IPS-NIHi7 (cell line): ENCODE measurements at regions not wholly inside any gene's neighbourhood (a gene's known extent, or its start where the extent isn't known, plus 50 kb on each side); places are given as distances from the start of the nearest gene placed in this dataset.
"Not testable (repeated sequence)": the region's sequence is repeated elsewhere in the genome, so short reads cannot be mapped to it uniquely, and the experiment has no call there.

ENCODE experiments used
- DNase-seq: peaks from one replicate; pipeline ENCODE4 v3.0.0; 2012; ENCODE audit warnings: mixed read lengths; ENCODE audit errors: extremely low spot score

DNA sequence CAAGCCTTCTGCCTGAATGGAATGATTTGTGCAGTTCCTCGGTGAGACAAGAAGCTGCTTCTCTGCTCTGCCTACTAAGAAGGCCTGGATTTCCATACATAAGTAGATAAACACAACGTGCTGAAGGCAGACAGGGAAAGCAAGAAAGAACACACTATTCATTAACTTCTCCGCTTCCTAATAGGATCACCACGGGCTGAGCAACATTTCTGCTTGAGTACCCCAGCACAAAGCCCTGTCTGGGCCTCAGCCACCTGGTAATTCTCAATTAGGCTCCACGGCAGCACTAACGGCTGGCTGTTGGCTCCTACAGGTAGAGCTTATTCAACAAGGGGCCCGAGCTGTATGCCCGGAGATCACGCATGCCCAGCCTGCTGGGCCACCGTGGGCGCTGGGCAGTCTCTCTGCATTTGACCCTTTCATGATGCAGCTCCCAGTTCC is 1156.6 kb downstream of the TBC1D22A start:
- no peak for DNase-seq

- DNase-seq: no peak
Measured at GRCh38 chr22:47918276-47918921, 1155.9 kb downstream of the TBC1D22A start.

DNA sequence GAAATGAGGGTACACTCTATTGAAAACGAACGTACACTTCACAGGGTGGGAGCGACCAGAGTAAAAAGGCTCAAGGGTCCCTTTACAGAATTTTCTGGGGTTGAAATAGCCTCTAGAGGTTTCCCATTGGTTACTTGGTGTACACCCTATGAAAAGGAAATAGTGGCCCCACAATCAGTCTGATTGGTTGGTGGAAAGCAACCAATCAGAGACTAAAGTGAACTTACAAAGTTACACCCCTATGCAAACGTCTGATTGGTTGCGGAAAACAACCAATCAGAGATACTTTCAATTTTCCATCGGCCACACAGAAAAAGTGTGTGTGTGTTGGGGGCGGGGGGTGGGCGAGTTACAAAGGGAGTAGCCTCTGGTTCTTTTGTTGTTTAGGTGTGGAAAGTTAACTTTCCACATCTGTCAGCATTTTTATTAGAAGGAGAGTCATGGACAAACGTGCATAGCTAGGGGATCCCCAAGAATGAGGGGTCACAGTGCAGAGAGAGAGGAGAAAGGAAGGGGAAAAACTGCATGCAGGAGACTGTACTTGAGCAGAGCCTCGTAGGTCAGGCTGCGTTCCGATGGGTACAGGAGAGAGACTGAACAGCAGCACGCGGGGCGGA is 1152.1 kb downstream of the TBC1D22A start:
- DNase-seq: no peak

GRCh38 chr22:47902646-47903180 is 1140.3 kb downstream of the TBC1D22A start:
- no peak for DNase-seq

- peak; percentile 34 for DNase-seq
Measured at GRCh38 chr22:47901911-47902310, 1139.5 kb downstream of the TBC1D22A start.

GRCh38 chr22:47899894-47900293 is 1137.4 kb downstream of the TBC1D22A start:
- DNase-seq: no peak

- DNase-seq: no peak
Measured at GRCh38 chr22:47898946-47899345, 1136.5 kb downstream of the TBC1D22A start.

DNA sequence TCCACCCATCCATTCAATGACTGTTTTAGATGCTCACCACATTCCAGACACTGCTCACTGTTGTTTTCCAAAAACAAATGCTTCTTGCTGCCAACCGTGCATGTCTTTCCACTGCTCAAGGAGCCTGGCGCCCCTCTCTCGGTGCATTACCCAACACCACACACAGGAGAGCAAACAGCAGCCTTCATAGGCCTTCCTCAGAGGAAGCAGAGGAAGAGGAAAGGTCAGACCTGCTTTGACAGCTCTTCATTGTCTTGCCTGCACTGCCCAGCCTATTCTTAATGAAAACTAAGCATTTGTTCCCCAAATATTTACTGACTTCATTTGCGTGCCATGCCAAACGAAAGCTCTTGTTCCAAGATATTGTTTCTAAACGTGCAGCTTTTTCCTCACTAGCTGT is 1129.2 kb downstream of the TBC1D22A start:
- no peak for DNase-seq

GRCh38 chr22:47888817-47889216 is 1126.4 kb downstream of the TBC1D22A start:
- no peak for DNase-seq

GRCh38 chr22:47884775-47885174 is 1122.3 kb downstream of the TBC1D22A start:
- no peak for DNase-seq

DNA sequence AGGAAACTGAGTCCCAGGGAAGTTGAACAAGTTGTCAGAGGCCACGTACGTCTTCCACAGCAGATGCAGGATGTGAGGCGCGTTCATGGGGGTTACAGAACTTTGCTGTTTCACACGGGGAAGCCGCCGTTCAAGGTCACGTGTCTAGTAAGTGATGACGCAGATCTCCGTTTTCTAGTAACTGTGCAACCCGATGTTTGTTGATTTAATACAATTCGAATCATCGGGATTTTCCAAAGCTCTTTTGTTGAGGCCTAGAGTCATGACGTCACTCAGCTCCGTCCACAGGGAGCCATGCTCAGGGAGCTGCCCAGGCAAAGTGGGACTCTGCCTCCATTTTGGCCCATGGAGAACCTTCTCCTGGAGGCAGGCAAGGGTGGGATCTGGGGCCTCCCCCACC is 1121.8 kb downstream of the TBC1D22A start:
- DNase-seq: no peak

- DNase-seq: no peak
Measured at GRCh38 chr22:47883757-47884156, 1121.3 kb downstream of the TBC1D22A start.

DNA sequence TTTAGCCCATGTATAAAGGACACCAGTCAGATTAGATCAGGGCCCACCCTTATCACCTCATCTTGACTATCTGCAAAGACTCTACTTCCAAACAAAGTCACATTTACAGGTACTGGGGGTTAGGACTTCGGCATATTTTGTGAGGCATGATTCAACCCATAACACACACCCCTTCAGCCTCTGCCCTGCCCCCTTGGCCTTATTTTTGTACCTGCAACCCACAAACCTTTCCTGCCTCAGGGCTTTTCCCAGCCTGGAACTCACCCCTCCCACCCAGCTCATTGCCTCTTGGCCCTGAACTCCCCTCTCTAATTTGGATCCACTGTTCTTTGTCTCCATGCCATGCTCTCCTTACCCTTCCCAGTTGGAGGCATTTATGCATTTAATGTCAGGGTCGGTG is 1116.9 kb downstream of the TBC1D22A start:
- no peak for DNase-seq

DNA sequence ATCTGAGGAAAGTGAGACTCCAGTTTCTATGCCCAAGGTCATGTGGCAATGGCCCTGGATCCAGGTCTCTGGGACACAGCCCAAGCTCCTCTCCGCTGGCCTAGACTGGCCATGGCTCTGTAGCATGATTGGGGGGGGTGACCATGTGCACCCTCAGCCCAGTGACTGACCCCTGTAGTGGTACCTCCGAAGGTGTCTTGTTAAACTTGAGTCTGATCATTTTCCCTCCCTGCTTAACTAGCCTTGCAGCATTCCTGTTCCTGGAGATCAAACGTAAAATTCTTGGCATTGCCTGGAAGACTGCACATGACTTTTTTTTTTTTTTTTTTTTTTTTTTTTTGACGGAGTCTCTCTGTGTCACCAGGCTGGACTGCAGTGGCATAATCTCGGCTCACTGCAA is 1116.0 kb downstream of the TBC1D22A start:
- no peak for DNase-seq

- DNase-seq: no peak
Measured at GRCh38 chr22:47872761-47873535, 1110.5 kb downstream of the TBC1D22A start.

DNA sequence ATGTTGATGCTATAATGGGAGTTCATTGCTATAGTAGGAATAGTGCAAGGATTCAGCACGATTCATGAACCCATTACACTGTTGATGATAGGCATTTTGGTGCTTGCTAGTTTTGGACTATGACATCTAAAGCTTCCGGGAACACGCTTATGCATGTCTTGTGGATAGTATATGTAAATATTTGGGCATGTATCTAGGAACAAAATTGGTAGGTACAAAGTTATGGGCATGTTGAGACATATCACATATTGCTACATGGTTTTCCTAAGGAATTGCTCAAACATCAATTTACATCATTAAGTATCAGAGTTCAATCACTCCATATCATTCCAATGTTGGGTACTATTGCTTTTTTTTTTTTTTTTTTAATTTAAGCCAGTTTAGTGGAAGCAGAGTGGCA is 1103.2 kb downstream of the TBC1D22A start:
- DNase-seq: no peak

- DNase-seq: no peak
Measured at GRCh38 chr22:47862394-47862793, 1099.9 kb downstream of the TBC1D22A start.

GRCh38 chr22:47860907-47861306 is 1098.5 kb downstream of the TBC1D22A start:
- not testable (repeated sequence) for DNase-seq

GRCh38 chr22:47859881-47860525 is 1097.6 kb downstream of the TBC1D22A start:
- DNase-seq: no peak

DNA sequence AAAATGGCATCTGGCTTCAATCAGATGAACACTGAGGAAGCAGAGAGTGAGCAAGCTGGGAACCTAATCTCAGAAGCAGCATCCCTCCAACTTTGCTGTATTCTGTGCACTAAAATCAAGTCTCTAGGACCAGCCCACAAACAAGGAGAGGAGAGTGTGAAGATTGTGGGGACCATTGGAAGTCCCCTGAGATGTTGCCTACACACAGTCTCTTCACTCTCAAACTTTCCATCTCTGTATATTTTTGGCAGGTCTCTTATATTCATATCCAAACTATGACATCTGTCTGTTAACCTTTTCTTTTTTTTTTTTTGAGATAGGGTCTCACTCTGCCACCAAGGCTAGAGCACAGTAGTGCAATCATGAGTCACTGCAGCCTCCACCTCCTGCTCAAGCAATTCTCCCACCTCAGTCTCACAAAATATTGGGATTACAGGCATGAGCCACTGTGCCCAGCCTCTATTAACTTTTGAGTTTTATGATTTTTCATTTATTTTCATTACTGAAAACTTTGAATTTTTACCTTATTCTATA is 1096.4 kb downstream of the TBC1D22A start:
- no peak for DNase-seq

GRCh38 chr22:47854680-47855079 is 1092.2 kb downstream of the TBC1D22A start:
- DNase-seq: no peak

DNA sequence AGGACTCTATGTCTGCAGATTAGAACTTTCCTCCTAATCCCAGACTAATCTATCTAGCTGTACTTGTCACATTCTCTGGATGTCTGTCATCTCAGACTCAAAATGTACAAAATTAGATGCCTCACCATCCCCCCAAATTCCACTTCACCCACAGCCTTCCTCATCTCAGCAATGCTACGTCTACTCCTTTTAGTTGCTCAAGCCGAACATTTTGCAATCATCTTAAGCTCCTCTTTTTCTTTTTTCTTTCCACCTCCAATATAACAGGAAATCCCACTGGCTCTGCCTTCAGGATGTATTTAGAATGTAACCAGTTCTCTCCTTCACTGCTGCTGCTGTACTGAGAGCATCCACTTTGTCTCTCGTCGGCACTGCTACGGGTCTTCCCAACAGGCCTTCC is 1091.8 kb downstream of the TBC1D22A start:
- DNase-seq: no peak
